HCT116 (cell line): ENCODE measurements at regions not wholly inside any gene's neighbourhood (a gene's known extent, or its start where the extent isn't known, plus 50 kb on each side); places are given as distances from the start of the nearest gene placed in this dataset.

Experiments used
- ATAC-seq: fragments of 200-7000 bp; cut with Tn5 transposase; 2 replicates; pipeline ENCODE4 v1.9.1; 2020; ENCODE audit warnings: mild to moderate bottlenecking, moderate library complexity
- BruUV-seq: library from RNA; stranded (reverse); fragments of 400-500 nt; replicated peaks from 2 replicates; lab custom pipeline; 2021; lab: Mats Ljungman, UMichigan
- CTCF ChIA-PET: fragments of 300-600 bp; sonication (Branson Sonifier 250); formaldehyde crosslinking; loops from one replicate; lab custom pipeline; 2021; ENCODE audit warnings: antibody characterized with exemption; lab: Charles Lee
- POLR2A ChIA-PET: fragments of 300-600, 350-600 bp; sonication (Branson Sonifier 250); formaldehyde crosslinking; loops from one replicate; lab custom pipeline; 2021; ENCODE audit warnings: antibody characterized with exemption; lab: Charles Lee
- RAD21 ChIA-PET, 2 experiments: fragments of 300-600 bp; sonication (Branson Sonifier 250); formaldehyde crosslinking; loops; one replicate each; lab custom pipeline; 2023; ENCODE audit warnings: low total read pairs in 2 of 2; ENCODE audit not compliant: uncharacterized antibody in 2 of 2, unreplicated experiment in 2 of 2, low non-redundant PET in 1 of 2; lab: Charles Lee
- DNase-seq: peaks from one replicate; pipeline ENCODE4 v3.0.0-alpha.2; 2010; ENCODE audit warnings: low read depth, low spot score
- H2AFZ ChIP-seq: fragments of 200-600 bp; shearing (Covaris generic), sonication (generic); 2 replicates; pipeline ENCODE4 v1.6.1; 2017; ENCODE audit warnings: low read depth, mixed run types, mixed read lengths, antibody characterized with exemption, low read length; ENCODE audit not compliant: poor library complexity, severe bottlenecking
- H3K27ac ChIP-seq: 2 replicates; pipeline ENCODE4 v1.5.1; 2012; ENCODE audit warnings: low read depth, low read length
- H3K27me3 ChIP-seq: fragments of 200-600 bp; sonication (generic); 2 replicates; pipeline ENCODE4 v1.6.1; 2016; ENCODE audit warnings: mixed run types, low read length, mixed read lengths; ENCODE audit not compliant: insufficient read depth
- H3K36me3 ChIP-seq, 2 experiments: fragments of 200-500 bp in 1 of 2; fragments of 200-600 bp in 1 of 2; sonication (Bioruptor generic) in 1 of 2; sonication (generic) in 1 of 2; 2 replicates each; pipeline versions ENCODE4 v1.5.1 to v1.6.1; 2014 to 2016; ENCODE audit warnings: low read length in 2 of 2, inconsistent platforms in 1 of 2, mixed read lengths in 1 of 2, mixed run types in 1 of 2; ENCODE audit not compliant: insufficient read depth in 2 of 2, control insufficient read depth in 1 of 2
- H3K4me1 ChIP-seq, 2 experiments: fragments of 200-600 bp in 1 of 2; sonication (generic) in 1 of 2; 2 replicates each; pipeline versions ENCODE4 v1.5.1 to v1.6.1; 2012 to 2017; ENCODE audit warnings: low read length in 2 of 2, inconsistent platforms in 1 of 2, mild to moderate bottlenecking in 1 of 2, mixed read lengths in 1 of 2, mixed run types in 1 of 2, moderate library complexity in 1 of 2; ENCODE audit not compliant: insufficient read depth in 2 of 2, control insufficient read depth in 1 of 2
- H3K4me2 ChIP-seq: fragments of 200-600 bp; sonication (generic); 2 replicates; pipeline ENCODE4 v1.6.1; 2017; ENCODE audit warnings: mixed run types, low read length, mixed read lengths
- H3K4me3 ChIP-seq, 2 experiments: fragments of 200-600 bp in 1 of 2; sonication (generic) in 1 of 2; replicated peaks in 1 of 2; 2 replicates each; pipeline ENCODE4 v1.5.1; 2011 to 2016; ENCODE audit warnings: low read length in 2 of 2, control low read depth in 1 of 2, low read depth in 1 of 2, mild to moderate bottlenecking in 1 of 2, mixed read lengths in 1 of 2, mixed run types in 1 of 2
- H3K79me2 ChIP-seq: fragments of 200-600 bp; sonication (generic); 2 replicates; pipeline ENCODE4 v1.6.1; 2017; ENCODE audit warnings: mild to moderate bottlenecking, mixed run types, low read length, moderate library complexity, mixed read lengths; ENCODE audit not compliant: insufficient read depth
- H3K9ac ChIP-seq: fragments of 200-600 bp; sonication (generic); 2 replicates; pipeline ENCODE4 v1.6.1; 2016; ENCODE audit warnings: low read length, mixed read lengths
- H3K9me2 ChIP-seq: fragments of 200-600 bp; sonication (generic), shearing (Covaris generic); 2 replicates; pipeline ENCODE4 v1.6.1; 2017; ENCODE audit warnings: mixed run types, mild to moderate bottlenecking, moderate library complexity; ENCODE audit not compliant: insufficient read depth
- H3K9me3 ChIP-seq, 2 experiments: fragments of 200-500 bp in 1 of 2; fragments of 200-600 bp in 1 of 2; sonication (Bioruptor generic) in 1 of 2; sonication (generic) in 1 of 2; 2 replicates each; pipeline ENCODE4 v1.6.1; 2014 to 2017; ENCODE audit warnings: low read length in 2 of 2, mixed read lengths in 2 of 2, inconsistent platforms in 1 of 2, low read depth in 1 of 2, mild to moderate bottlenecking in 1 of 2, mixed run types in 1 of 2, moderate library complexity in 1 of 2; ENCODE audit not compliant: control insufficient read depth in 1 of 2, insufficient read depth in 1 of 2
- H4K20me1 ChIP-seq: fragments of 200-600 bp; sonication (generic), shearing (Covaris generic); 2 replicates; pipeline ENCODE4 v1.6.1; 2017; ENCODE audit warnings: mixed run types, mild to moderate bottlenecking, moderate library complexity; ENCODE audit not compliant: insufficient read depth
- ATF3 ChIP-seq: IDR thresholded peaks from 2 replicates; pipeline ENCODE4 v1.6.1; 2012
- CBX3 ChIP-seq: IDR thresholded peaks from 2 replicates; pipeline ENCODE4 v1.6.1; 2012; ENCODE audit warnings: low read depth
- CTCF ChIP-seq, 3 experiments: fragments of 200-600 bp in 1 of 3; sonication (generic) in 1 of 3; IDR thresholded peaks in 2 of 3; conservative IDR thresholded peaks in 1 of 3; 2 replicates each; pipeline ENCODE4 v1.5.1; 2012 to 2017; ENCODE audit warnings: low read depth in 2 of 3, low read length in 2 of 3, antibody characterized with exemption in 1 of 3, borderline replicate concordance in 1 of 3, control low read depth in 1 of 3, mild to moderate bottlenecking in 1 of 3, mixed read lengths in 1 of 3, mixed run types in 1 of 3, moderate library complexity in 1 of 3; ENCODE audit not compliant: insufficient read depth in 1 of 3
- ELF1 ChIP-seq: IDR thresholded peaks from 2 replicates; pipeline ENCODE4 v1.6.1; 2012; ENCODE audit warnings: low read depth, borderline replicate concordance
- EZH2 ChIP-seq: fragments of 200-600 bp; sonication (generic); IDR thresholded peaks from 2 replicates; pipeline ENCODE4 v1.6.1; 2017; ENCODE audit warnings: antibody characterized with exemption, mixed run types
- JUND ChIP-seq: IDR thresholded peaks from 2 replicates; pipeline ENCODE4 v1.6.1; 2012
- POLR2A ChIP-seq: IDR thresholded peaks from 2 replicates; pipeline ENCODE4 v1.7.0; 2011; ENCODE audit warnings: borderline replicate concordance; ENCODE audit not compliant: insufficient read depth, insufficient read length; ENCODE audit errors: extremely low read depth
- RAD21 ChIP-seq: IDR thresholded peaks from 2 replicates; pipeline ENCODE4 v1.6.1; 2012; ENCODE audit warnings: low read depth, mild to moderate bottlenecking
- SP1 ChIP-seq: IDR thresholded peaks from 2 replicates; pipeline ENCODE4 v1.6.1; 2012; ENCODE audit warnings: low read depth
- SRF ChIP-seq: IDR thresholded peaks from 2 replicates; pipeline ENCODE4 v1.6.1; 2012; ENCODE audit warnings: low read depth
- TCF7L2 ChIP-seq: IDR thresholded peaks from 2 replicates; pipeline ENCODE4 v1.7.0; 2011; ENCODE audit warnings: borderline replicate concordance, inconsistent platforms; ENCODE audit not compliant: insufficient read depth, insufficient read length; ENCODE audit errors: extremely low read depth
- YY1 ChIP-seq: IDR thresholded peaks from 2 replicates; pipeline ENCODE4 v1.6.1; 2011; ENCODE audit warnings: low read length, low read depth, moderate library complexity, mild to moderate bottlenecking; ENCODE audit not compliant: insufficient replicate concordance; ENCODE audit errors: extremely low read depth
- ZFX ChIP-seq: fragments of 450-650 bp; IDR thresholded peaks from 2 replicates; pipeline ENCODE4 v1.6.1; 2017
- ZNF274 ChIP-seq: fragments of 200-500 bp; sonication (Bioruptor generic); IDR thresholded peaks from 2 replicates; pipeline ENCODE4 v1.6.1; 2014; ENCODE audit warnings: mild to moderate bottlenecking, low read depth, low read length, inconsistent platforms
- intact Hi-C: fragments of 100-400 bp; cut with micrococcal nuclease; formaldehyde crosslinking; loops from 2 replicates; pipeline ENCODE4 v1.10.0; 2022
- TF ChIP-seq, protein P1 (sequence below): IDR thresholded peaks from 2 replicates; pipeline ENCODE4 v1.6.1; 2012
- TF ChIP-seq, protein P2 (sequence below): IDR thresholded peaks from 2 replicates; pipeline ENCODE4 v1.6.1; 2011; ENCODE audit warnings: mild to moderate bottlenecking, low read length, moderate library complexity; ENCODE audit not compliant: insufficient replicate concordance; ENCODE audit errors: extremely low read depth

- no peaks in the 10 kb centered on the region for H3K36me3 ChIP-seq
- no peak overlapping the region for H2AFZ ChIP-seq
- intact Hi-C loops = no loop called here
- no peaks in the 10 kb centered on the region for H4K20me1 ChIP-seq
- no peaks in the 10 kb centered on the region for H3K79me2 ChIP-seq
- H3K9me2 ChIP-seq = no peaks in the 10 kb centered on the region
- no TSS peak for BruUV-seq
- ChIA-PET POLR2A (no interaction called here), CTCF (no interaction called here), RAD21 (no interaction called here)
- no peaks in the 10 kb centered on the region for H3K27me3 ChIP-seq
- H3K4me3 ChIP-seq = no peak overlapping the region
- TF ChIP-seq YY1 (no peak), CTCF (IDR thresholded peaks at IDR 0.05 in 2 of 3, conservative IDR thresholded peaks at IDR 0.05 in 1 of 3; ENCODE audit: borderline replicate concordance in 1 of 3, insufficient read depth in 1 of 3, low read depth in 2 of 3, low read length in 2 of 3) (no peak), SP1 (no peak), ELF1 (no peak), ZNF274 (no peak), RAD21 (no peak), JUND (no peak), POLR2A (no peak)
- TF ChIP-seq, protein P1, sequence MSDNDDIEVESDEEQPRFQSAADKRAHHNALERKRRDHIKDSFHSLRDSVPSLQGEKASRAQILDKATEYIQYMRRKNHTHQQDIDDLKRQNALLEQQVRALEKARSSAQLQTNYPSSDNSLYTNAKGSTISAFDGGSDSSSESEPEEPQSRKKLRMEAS = no peak
- H3K4me2 ChIP-seq = no peak overlapping the region
- no peaks in the 10 kb centered on the region for H3K9me3 ChIP-seq
- DNase-seq = no peak
- no peak overlapping the region for H3K27ac ChIP-seq
- no peak overlapping the region for H3K9ac ChIP-seq
- H3K4me1 ChIP-seq = no peaks in the 10 kb centered on the region
- no peak for ATAC-seq
These were observed 111.3 kb upstream of the CDYL start for GRCh38 chr6:4664911-4665310.

DNA sequence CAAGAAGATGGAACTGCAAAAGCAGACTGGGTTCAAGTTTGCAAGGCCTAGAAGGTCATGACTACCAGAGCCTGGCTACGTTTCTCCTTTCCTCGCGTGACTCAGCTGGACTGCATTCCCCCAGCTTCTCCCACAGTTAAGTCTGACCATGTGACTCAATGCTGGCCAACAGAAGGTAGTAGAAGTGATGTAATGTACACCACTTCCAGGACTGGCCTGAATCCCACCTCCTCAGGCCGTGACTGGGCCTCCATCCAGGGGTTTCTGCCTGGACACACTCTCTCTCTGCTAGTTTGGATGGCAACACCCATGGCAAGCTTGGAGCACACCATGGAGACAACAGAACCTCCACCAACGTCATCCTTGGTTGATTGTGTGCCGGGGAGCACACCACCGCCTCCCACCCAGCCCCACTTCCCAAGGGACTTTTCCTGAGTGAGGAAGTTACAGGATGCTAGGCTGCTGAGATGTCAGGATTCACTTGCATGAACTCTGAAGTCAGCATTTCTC, 112.0 kb upstream of the CDYL start:
- Histone ChIP-seq H2AFZ (no peak overlapping the region), H3K9ac (no peak overlapping the region), H3K4me3 (no peak overlapping the region), H3K79me2 (no peaks in the 10 kb centered on the region), H3K27me3 (no peaks in the 10 kb centered on the region), H3K9me2 (no peaks in the 10 kb centered on the region), H3K27ac (no peak overlapping the region), H3K4me2 (no peak overlapping the region), H3K4me1 (no peaks in the 10 kb centered on the region), H3K9me3 (no peaks in the 10 kb centered on the region), H3K36me3 (no peaks in the 10 kb centered on the region), H4K20me1 (no peaks in the 10 kb centered on the region)
- ATAC-seq = no peak
- ChIA-PET POLR2A (no interaction called here), RAD21 (no interaction called here), CTCF (no interaction called here)
- BruUV-seq = no TSS peak
- DNase-seq = no peak
- TF ChIP-seq ELF1 (no peak), JUND (no peak), EZH2 (no peak), SP1 (no peak), ZFX (no peak), TCF7L2 (no peak), POLR2A (no peak), SRF (no peak), YY1 (no peak), ATF3 (no peak), CBX3 (no peak)
- TF ChIP-seq, protein P2, sequence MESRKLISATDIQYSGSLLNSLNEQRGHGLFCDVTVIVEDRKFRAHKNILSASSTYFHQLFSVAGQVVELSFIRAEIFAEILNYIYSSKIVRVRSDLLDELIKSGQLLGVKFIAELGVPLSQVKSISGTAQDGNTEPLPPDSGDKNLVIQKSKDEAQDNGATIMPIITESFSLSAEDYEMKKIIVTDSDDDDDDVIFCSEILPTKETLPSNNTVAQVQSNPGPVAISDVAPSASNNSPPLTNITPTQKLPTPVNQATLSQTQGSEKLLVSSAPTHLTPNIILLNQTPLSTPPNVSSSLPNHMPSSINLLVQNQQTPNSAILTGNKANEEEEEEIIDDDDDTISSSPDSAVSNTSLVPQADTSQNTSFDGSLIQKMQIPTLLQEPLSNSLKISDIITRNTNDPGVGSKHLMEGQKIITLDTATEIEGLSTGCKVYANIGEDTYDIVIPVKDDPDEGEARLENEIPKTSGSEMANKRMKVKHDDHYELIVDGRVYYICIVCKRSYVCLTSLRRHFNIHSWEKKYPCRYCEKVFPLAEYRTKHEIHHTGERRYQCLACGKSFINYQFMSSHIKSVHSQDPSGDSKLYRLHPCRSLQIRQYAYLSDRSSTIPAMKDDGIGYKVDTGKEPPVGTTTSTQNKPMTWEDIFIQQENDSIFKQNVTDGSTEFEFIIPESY = no peak
- intact Hi-C loops = no loop called here
